ENCODE measurements at regions not wholly inside any gene's neighbourhood (a gene's known extent, or its start where the extent isn't known, plus 50 kb on each side); places are given as distances from the start of the nearest gene placed in this dataset.
"Not testable (repeated sequence)": the region's sequence is repeated elsewhere in the genome, so short reads cannot be mapped to it uniquely, and the experiment has no call there.

DNA sequence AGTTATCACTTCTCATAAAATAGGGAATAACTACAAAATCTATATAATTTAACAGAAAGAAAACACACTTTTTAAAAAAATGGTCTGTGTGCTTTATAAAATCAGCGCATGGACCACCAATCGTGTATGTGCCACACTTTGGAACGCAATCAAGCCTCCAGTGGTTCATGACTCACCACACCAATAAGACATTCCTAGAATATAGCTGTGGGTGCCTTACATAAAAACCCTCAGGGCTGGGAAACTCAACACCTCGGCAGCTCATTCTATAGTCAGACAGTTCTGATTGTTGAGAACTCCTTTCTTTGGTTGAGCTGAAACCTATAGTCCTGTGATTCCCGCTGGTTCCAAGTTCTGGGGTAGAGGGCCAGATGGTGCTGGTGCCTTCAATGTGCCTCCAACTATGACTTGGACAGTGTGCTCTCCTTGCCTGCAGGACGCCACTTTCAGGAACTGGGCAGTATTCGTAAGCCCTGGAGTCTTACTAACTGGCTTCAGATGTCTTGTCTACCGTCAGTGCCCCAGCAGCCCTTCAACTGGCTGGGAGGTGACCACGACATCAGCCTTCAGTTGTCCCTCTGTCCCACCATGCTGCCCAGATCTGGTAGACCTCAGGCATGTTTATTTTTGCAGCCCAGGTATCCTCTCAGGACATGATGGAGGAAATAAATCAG, 135.7 kb upstream of the GDF10 start:
- Histone ChIP-seq H3K4me3 (no peak overlapping the region), H3K27me3 (no peaks in the 10 kb centered on the region), H3K27ac (no peak overlapping the region), H3K4me1 (ENCODE audit: low read depth) (no peaks in the 10 kb centered on the region), H3K36me3 (no peaks in the 10 kb centered on the region), H3K9me3 (ENCODE audit: low read depth) (no peaks in the 10 kb centered on the region)
- peak in 1 of 2 donors; percentile 88 for DNase-seq (ENCODE audit: low read depth in 1 of 2, low spot score in 1 of 2)
- TF ChIP-seq, protein P1, sequence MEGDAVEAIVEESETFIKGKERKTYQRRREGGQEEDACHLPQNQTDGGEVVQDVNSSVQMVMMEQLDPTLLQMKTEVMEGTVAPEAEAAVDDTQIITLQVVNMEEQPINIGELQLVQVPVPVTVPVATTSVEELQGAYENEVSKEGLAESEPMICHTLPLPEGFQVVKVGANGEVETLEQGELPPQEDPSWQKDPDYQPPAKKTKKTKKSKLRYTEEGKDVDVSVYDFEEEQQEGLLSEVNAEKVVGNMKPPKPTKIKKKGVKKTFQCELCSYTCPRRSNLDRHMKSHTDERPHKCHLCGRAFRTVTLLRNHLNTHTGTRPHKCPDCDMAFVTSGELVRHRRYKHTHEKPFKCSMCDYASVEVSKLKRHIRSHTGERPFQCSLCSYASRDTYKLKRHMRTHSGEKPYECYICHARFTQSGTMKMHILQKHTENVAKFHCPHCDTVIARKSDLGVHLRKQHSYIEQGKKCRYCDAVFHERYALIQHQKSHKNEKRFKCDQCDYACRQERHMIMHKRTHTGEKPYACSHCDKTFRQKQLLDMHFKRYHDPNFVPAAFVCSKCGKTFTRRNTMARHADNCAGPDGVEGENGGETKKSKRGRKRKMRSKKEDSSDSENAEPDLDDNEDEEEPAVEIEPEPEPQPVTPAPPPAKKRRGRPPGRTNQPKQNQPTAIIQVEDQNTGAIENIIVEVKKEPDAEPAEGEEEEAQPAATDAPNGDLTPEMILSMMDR (IDR thresholded peaks at IDR 0.05; ENCODE audit: low read depth, low read length) = no peak

DNA sequence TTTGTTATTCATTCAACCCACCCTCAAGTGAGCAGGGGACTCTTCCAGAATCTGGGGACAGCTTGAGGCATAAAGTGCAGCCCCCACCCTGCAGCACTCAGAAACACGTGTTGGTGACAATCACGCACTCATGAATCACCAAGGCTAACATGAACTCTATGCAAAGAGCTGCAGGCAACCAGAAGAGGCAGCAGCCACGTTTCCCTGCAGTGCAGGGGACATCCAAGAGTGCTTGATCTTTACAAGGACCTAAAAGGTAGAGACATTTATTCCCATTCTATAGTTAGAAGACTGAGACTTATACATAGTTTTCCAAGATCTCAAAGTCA, 135.2 kb upstream of the GDF10 start:
- Histone ChIP-seq H3K36me3 (no peaks in the 10 kb centered on the region), H3K27me3 (no peaks in the 10 kb centered on the region), H3K4me1 (ENCODE audit: low read depth) (no peaks in the 10 kb centered on the region), H3K27ac (no peak overlapping the region), H3K9me3 (ENCODE audit: low read depth) (no peaks in the 10 kb centered on the region), H3K4me3 (no peak overlapping the region)
- TF ChIP-seq, protein P1 (IDR thresholded peaks at IDR 0.05; ENCODE audit: low read depth, low read length) = no peak
- no peak for DNase-seq (ENCODE audit: low read depth in 1 of 2, low spot score in 1 of 2)

DNA sequence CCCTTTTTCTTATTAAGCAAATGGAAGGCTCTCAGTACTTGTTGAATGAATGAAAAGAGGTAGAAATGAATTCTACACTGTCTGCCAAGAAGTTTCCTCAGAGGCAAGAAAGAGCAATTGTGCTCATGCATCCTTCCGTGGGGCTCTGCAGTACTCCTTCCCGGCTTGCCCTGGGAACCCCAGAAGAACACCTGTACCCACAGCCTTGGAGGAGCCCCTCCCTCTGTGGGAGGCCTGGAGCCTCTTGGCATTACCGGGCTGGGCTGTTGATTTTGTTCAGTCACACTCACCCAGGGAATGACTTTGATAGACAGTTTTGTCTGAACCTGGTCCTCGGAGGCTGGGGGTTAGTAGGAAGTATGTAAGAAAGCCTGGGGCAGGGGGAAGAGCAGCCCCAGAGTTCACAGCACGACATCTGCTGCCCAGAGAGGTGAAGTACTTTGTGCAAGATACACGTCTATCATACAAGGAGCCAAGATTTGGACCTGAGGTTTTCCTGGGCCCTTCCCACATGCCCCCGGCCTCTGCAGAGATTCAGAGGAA, 134.8 kb upstream of the GDF10 start:
- TF ChIP-seq, protein P1 (IDR thresholded peaks at IDR 0.05; ENCODE audit: low read depth, low read length) = no peak
- Histone ChIP-seq H3K4me3 (no peak overlapping the region), H3K27ac (no peak overlapping the region), H3K4me1 (ENCODE audit: low read depth) (no peaks in the 10 kb centered on the region), H3K36me3 (no peaks in the 10 kb centered on the region), H3K9me3 (ENCODE audit: low read depth) (no peaks in the 10 kb centered on the region), H3K27me3 (no peaks in the 10 kb centered on the region)
- DNase-seq (ENCODE audit: low read depth in 1 of 2, low spot score in 1 of 2) = peak in 1 of 2 donors; percentile 18

DNA sequence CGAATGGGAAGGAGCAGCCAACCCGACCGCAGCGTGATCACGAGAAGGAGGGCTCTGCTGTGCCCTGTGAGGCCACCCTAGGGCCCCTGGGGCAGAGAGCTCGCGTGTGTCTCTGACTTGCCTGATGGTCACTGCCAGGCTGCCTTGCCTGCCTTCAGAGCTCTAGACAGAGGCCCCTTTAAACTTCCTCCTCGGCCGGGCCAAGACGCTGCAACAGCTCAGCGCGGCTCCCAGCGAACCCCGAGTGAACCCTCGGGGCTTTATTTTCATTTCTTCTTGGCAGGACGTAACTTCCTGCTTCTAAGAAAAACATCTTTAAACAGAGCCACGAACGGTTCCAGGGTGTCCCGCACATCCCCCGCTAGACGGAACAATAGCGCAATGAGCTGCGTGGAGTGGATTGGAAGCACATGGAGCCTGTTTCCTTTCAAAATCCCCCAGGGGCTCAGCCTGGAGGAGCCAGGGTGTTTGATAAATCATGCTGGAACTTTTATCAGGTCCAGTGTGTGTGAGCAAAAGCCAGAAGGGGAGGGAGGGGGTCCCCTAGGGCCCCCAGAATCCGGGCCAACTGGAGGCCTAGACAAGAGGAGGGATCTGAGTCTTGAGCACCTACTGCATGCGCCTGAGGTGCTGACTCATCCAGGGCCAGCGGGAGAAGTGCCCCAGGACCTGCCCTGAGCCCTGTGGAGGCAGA, 134.1 kb upstream of the GDF10 start:
- peak in 1 of 2 donors; percentile 97 for DNase-seq (ENCODE audit: low read depth in 1 of 2, low spot score in 1 of 2)
- Histone ChIP-seq H3K27ac (no peak overlapping the region), H3K9me3 (ENCODE audit: low read depth) (no peaks in the 10 kb centered on the region), H3K36me3 (no peaks in the 10 kb centered on the region), H3K4me1 (ENCODE audit: low read depth) (no peaks in the 10 kb centered on the region), H3K27me3 (no peaks in the 10 kb centered on the region), H3K4me3 (no peak overlapping the region)
- TF ChIP-seq, protein P1 (IDR thresholded peaks at IDR 0.05; ENCODE audit: low read depth, low read length) = no peak

DNA sequence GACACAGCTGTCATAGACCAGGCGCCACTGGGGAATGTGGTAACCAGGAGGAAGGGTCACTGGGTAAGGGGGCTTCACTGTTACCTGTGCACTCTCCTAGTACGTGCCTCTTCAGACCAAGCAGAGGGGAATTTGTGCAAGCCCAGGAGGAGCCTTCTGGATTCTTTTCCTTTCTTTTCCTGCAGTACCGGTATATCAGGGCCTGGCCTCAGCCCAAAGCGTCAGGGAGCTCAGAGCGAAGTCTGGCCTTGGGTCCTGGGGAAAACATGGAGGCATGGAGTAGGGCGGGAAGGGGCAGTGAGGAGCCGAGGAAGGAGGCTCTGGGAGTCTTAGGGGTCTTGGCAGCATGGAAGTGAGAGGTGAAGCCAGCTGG, 133.6 kb upstream of the GDF10 start:
- H3K27ac ChIP-seq = no peak overlapping the region
- TF ChIP-seq, protein P1 (IDR thresholded peaks at IDR 0.05; ENCODE audit: low read depth, low read length) = no peak

DNA sequence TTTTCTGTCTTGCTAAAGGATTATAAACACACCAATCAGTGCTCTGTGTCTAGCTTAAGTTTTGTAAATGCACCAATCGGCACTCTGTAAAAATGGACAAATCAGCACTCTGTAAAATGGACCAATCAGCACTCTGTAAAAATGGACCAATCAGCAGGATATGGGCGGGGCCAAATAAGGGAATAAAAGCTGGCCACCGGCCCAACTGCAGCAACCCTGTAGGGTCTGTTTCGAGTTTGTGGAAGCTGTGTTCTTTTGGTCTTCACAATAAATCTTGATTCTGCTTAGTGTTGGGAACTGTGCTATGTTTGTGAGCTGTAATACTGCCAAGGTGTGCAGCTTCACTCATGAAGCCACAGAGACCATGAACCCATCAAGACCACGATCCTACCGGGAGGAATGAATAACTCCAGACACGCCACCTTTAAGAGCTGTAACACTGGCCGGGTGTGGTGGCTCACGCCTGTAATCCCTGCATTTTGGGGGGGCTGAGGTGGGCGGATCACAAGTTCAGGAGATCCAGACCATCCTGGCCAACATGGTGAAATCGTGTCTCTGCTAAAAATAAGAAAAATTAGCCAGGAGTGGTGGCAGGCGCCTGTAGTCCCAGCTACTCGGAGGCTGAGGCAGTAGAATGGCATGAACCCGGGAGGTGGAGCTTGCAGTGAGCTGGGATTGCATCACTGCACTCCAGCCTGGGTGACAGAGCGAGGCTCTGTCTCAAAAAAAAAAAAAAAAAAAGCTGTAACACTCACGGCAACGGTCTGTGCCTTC, 133.0 kb upstream of the GDF10 start:
- peak in 1 of 2 donors; percentile 53 for DNase-seq (ENCODE audit: low read depth in 1 of 2, low spot score in 1 of 2)
- not testable (repeated sequence) for H3K4me3 ChIP-seq; H3K27me3 ChIP-seq; H3K36me3 ChIP-seq; H3K4me1 ChIP-seq (ENCODE audit: low read depth); H3K27ac ChIP-seq; H3K9me3 ChIP-seq (ENCODE audit: low read depth)

More for the DNA sequence above, 133.6 kb upstream of the GDF10 start:
- H3K4me3 ChIP-seq = no peak overlapping the region
- H3K27me3 ChIP-seq = no peaks in the 10 kb centered on the region
- no peaks in the 10 kb centered on the region for H3K4me1 ChIP-seq (ENCODE audit: low read depth)
- peak in 1 of 2 donors; percentile 52 for DNase-seq (ENCODE audit: low read depth in 1 of 2, low spot score in 1 of 2)
- no peaks in the 10 kb centered on the region for H3K9me3 ChIP-seq (ENCODE audit: low read depth)
- no peaks in the 10 kb centered on the region for H3K36me3 ChIP-seq
